HG03457 (cell line): ENCODE measurements at regions not wholly inside any gene's neighbourhood (a gene's known extent, or its start where the extent isn't known, plus 50 kb on each side); places are given as distances from the start of the nearest gene placed in this dataset.
"Not testable (repeated sequence)": the region's sequence is repeated elsewhere in the genome, so short reads cannot be mapped to it uniquely, and the experiment has no call there.

Experiments
- ATAC-seq: cut with Tn5 transposase; IDR thresholded peaks from one replicate; pipeline ENCODE4 v1.9.1; 2021; ENCODE audit warnings: moderate number of reproducible peaks; ENCODE audit not compliant: unreplicated experiment

DNA sequence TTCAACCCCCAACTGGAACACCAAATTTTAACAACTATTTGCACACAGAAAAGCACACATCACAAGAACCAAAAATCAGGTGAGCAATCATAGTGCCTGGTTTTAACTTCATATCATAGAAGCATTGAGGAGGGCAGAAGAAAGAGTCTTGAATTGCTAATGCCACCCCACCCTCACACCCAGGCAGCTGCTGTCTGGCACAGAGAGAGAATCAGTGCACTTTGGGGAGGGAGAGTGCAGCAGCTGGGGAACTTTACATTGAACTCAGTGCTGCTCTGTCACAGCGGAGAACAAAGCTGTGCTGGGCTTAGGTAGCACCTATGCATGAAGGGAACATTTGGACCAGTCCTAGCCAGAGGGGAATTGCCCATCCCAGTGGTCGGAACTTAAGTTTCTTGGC is 76.0 kb upstream of the KBTBD8 start:
- no peak for ATAC-seq

DNA sequence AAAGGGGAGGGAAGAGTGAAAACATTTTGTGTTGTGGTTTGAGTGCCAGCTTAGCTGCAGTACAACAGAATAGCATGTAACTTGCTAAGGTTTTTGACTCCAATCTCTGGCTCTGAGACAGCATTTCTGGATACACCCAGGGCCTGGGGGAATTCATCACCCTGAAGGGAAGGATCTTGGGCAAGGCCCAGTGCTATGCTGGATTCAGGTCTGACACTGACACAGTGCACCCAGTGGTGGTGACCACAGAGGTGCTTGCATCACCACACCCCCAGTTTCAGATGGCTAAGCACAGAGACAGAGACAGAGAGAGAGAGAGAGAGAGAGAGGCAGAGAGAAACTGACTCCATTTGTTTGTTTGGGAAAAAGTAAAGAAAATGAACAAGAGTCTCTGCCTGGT is 74.1 kb upstream of the KBTBD8 start:
- no peak for ATAC-seq

DNA sequence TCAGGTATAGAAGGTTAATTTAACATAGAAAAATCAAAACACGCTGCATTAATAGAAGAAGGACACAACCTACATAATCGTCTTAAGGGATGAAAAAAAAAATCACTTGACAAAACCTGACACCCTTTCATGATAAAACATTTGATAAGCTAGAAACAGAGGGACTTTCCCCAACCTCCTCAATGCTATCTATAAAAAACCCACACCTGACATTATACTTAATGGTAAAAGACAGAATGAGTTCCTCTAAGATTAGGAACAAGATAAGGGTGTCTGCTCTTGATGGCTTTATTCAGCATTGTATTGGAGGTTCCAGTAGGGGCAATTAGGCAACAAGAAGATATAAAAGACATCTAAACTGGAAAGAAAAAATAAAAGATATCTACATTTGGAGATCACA is 69.9 kb upstream of the KBTBD8 start:
- ATAC-seq, result no peak

DNA sequence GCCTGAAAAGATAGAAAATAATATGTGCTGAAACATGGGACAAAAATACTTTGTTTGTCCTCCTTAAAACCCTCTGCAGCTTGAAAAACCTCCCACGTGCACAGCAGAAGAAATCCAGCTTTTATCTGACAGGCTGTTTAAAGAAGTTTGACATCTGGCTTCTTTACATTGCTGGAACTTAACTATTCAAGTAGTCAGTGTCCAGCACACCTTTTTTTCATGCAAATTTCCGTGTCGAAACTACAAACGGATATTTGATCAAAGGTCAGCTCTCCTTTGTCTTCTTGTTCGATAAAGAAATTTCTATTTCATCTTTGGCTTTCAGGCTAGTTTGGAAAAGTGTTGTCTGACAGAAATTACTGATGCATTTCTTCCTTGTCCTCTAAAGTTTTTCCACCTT is 66.8 kb upstream of the KBTBD8 start:
- ATAC-seq, result no peak

DNA sequence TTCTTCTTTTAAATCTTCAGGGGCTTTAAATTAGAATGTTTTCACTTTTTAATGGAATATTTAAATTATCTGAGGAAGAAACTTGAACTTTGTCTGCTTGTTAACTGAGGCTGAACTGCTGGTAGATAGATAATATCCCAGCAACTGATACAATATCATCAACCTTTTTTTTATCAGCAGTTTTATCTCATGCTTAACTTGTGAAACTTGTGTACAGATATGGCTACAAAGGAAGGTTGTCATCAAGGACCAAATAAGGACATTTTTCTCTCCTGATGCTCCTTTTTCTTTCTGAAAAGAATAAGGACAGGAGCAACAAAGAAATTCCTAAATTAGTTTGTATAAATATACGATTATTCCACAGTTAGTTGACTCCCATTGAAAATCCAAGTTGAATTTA is 66.4 kb upstream of the KBTBD8 start:
- no peak for ATAC-seq

DNA sequence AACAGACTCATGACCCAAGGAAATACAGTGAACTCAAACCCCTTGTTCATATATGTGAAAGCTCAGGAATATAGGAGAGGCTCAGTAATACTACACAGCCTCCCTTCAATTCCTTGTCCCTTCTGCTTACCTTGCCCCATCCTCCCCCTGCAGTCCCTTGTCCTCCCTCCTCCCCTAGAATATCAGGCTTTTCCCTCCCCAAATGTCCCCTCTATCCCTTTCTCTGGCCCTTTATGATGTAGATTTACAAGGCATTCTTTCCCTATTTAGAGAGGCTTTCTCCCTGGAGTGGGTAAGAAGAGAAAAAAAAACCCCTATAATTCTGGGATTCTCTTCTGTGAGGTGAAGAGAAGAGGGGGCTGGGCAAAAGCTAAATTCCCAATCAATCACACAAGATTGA is 64.9 kb upstream of the KBTBD8 start:
- ATAC-seq, result no peak

DNA sequence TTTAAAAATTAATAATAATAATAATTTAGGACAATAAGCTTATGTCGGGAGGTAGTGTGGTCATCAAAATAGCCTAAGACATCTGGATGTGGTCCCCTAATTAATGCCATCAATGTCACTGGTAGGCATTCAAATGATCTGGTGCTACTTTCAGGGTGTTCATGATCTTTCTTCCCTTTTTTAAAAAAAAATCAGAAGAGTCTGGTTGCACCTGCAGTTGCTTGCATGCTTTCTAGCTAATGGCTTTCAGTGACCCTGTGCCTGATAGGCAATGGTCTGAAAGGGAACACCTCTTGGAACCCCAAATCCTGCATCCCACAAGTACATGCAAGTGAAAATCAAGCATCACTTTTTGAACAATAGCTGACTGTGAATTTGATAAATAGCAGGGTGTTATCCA is 64.1 kb upstream of the KBTBD8 start:
- ATAC-seq, result no peak

DNA sequence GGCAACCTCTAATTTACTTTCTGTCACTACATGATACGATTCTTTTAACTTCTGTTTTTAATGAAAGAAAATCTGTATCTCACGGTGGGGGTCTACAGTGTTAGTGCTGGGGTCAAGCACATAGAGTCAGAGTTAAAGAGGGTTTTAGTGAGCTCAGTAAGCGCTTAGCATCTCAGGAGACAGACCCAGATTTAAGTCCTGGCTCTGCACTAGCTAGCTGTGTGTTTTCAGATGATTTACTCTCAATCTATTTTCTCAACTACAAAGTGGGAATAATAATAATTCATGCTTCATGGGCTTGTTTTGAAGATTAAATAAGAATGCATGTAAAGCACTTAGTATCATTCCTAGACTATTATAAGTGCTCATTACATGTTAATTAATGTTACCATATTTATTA is 63.4 kb upstream of the KBTBD8 start:
- no peak for ATAC-seq

DNA sequence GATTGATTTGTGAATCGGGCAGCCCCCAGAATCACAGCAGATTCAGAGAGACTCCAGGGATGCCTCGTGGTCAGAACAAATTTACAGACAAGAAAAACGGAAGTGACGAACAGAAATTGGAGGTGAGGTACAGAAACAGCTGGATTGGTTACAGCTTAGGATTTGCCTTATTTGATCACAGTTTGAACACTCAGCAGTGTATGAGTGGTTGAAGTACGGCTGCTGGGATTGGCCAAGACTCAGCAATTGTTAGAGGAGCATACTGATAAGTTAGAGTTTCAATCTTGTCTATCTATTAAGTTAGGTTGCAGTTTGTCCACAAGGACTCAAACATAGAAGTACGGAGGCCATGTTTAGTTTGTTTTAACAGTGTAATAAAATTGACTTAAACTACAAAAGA is 61.1 kb upstream of the KBTBD8 start:
- not testable (repeated sequence) for ATAC-seq

DNA sequence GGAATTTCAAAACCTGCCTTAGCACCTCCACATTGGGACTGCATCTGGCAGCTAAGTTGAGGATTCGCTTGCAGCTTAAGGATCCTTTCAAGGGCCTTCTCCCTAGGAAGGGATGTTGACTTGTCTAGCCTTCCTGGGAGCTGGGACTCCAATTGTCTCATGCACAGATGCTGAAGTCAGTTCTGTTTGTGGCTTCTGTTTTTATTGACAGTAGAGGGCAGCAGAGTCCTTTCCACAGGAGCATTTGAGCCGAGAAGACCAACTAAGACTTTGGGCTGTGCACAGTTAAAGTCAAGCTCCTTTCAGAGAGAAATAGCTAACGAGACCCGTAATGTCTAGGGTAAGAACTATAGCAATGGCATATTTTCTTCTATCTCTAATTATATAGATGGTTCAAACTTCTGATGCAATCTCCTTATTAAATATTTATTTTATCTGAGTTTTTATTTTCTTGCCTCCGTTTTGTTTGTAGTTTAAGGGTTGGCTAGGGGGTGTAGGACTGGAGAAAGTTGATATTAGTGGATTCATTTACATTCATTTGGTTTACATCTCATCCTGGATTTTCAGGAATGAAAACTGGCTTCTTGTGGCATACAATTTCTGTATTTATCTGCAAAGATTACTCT is 59.7 kb upstream of the KBTBD8 start:
- ATAC-seq, result peak; percentile 79

DNA sequence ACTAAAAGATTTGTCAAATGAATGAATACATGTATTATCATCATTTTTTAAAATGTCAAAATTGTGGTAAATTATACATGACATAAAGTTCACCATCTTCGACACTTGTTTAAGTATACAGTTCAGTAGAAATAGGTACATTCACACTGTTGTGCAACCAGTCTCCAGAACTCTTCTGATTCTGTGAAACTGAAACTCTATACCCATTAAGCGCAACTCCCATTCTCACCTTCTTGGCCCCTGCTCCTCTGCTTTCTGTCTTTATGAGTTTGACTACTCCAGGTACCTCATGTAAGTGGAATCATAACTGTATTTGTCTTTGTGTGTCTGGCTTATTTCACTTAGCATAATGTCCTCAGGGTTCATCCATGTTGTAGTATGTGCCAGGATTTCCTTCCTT is 50.1 kb upstream of the KBTBD8 start:
- no peak for ATAC-seq
